Fibroblast of the aortic adventitia (primary cell): ENCODE measurements at regions not wholly inside any gene's neighbourhood (a gene's known extent, or its start where the extent isn't known, plus 50 kb on each side); places are given as distances from the start of the nearest gene placed in this dataset.

Experiments
- DNase-seq: peaks from one replicate; pipeline ENCODE4 v3.0.0-alpha.2; 2010; ENCODE audit warnings: low read depth
- H3K4me3 ChIP-seq: 2 replicates; pipeline ENCODE4 v1.5.1; 2011; ENCODE audit warnings: low read depth, mild to moderate bottlenecking, control low read depth, low read length, moderate library complexity
- TF ChIP-seq, protein P1 (sequence below): IDR thresholded peaks from 2 replicates; pipeline ENCODE4 v1.5.1; 2011; ENCODE audit warnings: mild to moderate bottlenecking, low read length, control low read depth, inconsistent platforms; ENCODE audit not compliant: insufficient read depth

- TF ChIP-seq, protein P1, sequence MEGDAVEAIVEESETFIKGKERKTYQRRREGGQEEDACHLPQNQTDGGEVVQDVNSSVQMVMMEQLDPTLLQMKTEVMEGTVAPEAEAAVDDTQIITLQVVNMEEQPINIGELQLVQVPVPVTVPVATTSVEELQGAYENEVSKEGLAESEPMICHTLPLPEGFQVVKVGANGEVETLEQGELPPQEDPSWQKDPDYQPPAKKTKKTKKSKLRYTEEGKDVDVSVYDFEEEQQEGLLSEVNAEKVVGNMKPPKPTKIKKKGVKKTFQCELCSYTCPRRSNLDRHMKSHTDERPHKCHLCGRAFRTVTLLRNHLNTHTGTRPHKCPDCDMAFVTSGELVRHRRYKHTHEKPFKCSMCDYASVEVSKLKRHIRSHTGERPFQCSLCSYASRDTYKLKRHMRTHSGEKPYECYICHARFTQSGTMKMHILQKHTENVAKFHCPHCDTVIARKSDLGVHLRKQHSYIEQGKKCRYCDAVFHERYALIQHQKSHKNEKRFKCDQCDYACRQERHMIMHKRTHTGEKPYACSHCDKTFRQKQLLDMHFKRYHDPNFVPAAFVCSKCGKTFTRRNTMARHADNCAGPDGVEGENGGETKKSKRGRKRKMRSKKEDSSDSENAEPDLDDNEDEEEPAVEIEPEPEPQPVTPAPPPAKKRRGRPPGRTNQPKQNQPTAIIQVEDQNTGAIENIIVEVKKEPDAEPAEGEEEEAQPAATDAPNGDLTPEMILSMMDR = no peak
- no peak for DNase-seq
Observed at GRCh38 chr5:155676967-155677366, 650.0 kb upstream of the SGCD start.

DNA sequence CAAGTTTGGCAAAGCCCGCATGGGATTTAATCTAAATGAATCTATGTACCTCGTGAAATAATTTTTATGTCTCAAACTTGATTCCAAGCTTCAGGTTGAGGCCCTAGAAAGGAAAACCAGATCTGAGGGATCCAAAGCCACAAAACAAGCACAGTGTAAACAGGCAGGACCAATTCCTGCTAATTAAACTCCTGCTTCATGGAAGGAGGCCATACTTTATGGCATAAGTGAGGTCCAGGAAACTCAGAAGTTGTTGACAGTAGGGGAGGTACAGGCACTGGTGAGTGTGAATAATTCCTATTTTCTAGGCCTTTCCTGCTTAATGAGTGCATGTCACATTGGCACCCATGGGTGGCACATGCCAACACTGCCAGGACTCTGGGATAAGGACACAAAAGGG is 648.6 kb upstream of the SGCD start:
- DNase-seq = no peak
- TF ChIP-seq, protein P1 = no peak
- H3K4me3 ChIP-seq = no peak overlapping the region

More at GRCh38 chr5:155676967-155677366, 650.0 kb upstream of the SGCD start:
- H3K4me3 ChIP-seq = no peak overlapping the region

DNA sequence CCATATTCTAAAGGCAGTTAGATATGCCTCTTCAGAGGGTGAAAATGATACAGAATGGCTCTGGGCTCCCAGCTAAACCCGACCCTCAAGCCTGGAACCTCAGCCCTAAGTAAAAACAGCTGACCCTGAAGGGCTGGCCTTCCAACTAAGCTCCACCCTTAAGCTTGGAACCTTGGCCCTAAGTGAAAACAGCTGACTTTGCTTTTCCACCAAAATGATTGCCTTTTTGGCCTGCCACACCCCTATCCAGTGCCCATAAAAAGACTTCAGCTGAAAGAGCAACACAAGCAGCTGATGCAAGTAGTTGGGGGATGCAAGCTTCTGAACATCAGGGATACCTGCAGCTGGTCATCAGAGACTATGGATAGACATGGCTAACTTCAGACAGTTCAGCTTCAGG is 647.4 kb upstream of the SGCD start:
- TF ChIP-seq, protein P1 = no peak

DNA sequence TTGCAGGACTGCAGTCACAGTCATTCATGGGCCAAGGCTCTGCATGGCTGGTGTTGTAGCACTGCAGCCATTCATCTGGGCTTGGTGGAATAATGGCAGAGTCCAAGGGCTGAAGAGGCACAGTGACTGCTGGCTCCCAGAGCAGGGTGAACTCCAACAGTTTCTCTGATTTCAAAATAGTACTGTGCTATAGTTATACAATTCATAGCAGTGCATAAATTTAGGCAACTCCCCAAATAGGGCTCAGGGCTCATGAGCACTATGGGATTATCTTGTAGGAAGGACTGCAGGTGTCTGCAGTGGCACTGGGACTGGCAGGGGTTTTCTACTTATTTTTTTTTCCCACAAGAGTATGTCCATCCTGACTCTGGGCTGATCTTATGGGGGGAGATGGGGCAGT is 642.5 kb upstream of the SGCD start:
- no peak for DNase-seq
- no peak overlapping the region for H3K4me3 ChIP-seq
- TF ChIP-seq, protein P1 = no peak

More for the DNA sequence above, 647.4 kb upstream of the SGCD start:
- no peak overlapping the region for H3K4me3 ChIP-seq
- DNase-seq = no peak

DNA sequence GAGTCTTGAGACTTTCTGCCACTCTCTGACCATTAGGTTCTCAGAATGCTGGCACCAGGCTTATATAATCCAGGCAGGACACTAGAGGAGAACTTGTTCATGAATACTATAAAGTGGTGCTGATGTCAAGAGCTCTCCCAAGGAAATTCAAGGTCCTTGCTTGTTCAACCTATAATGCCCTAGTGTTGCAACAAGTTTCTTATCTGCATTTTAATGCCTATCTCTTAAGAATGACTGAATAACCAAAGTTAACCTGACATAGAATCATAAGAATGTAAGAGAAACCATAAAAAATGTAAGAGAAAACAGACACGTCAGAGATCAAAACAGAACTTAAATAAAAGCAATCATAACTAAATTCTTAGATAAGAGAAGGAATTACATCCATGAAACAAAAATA is 640.8 kb upstream of the SGCD start:
- no peak overlapping the region for H3K4me3 ChIP-seq
- TF ChIP-seq, protein P1 = no peak
- DNase-seq = no peak

GRCh38 chr5:155689406-155689805 is 637.6 kb upstream of the SGCD start:
- no peak for DNase-seq
- H3K4me3 ChIP-seq = no peak overlapping the region
- TF ChIP-seq, protein P1 = no peak

DNA sequence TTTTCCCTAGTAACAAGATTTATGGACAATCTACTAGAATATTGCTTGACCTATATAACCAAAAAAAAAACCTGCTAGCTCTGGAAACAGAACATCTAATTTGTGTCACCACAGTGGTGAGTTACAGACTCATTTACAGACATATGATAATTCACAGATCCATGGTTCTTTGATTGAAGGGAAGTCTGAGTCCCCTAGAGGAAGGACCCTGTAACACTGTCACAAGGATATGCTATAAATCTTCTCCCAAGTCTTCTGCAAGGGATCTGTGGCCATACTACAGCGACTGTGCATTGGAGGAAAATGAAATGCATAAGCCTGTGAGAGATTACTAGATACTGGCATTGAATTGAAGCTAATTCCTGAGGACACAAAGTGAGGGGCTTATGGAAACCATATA is 630.6 kb upstream of the SGCD start:
- DNase-seq = no peak
- H3K4me3 ChIP-seq = no peak overlapping the region
- TF ChIP-seq, protein P1 = no peak
